Ectodermal cell (in vitro differentiated cells): ENCODE measurements at regions not wholly inside any gene's neighbourhood (a gene's known extent, or its start where the extent isn't known, plus 50 kb on each side); places are given as distances from the start of the nearest gene placed in this dataset.

Experiments
- H3K27ac ChIP-seq: 2 replicates; pipeline ENCODE4 v1.7.0; 2013; ENCODE audit warnings: mild to moderate bottlenecking, low read depth, low read length; ENCODE audit not compliant: insufficient read depth, poor library complexity, severe bottlenecking
- H3K27me3 ChIP-seq: 2 replicates; pipeline ENCODE4 v1.7.0; 2013; ENCODE audit warnings: mild to moderate bottlenecking, low read length; ENCODE audit not compliant: insufficient read depth, control insufficient read depth, poor library complexity, severe bottlenecking
- H3K36me3 ChIP-seq: one replicate; pipeline ENCODE4 v1.7.0; 2013; ENCODE audit warnings: low read length; ENCODE audit not compliant: control insufficient read depth, insufficient read depth
- H3K4me1 ChIP-seq: one replicate; pipeline ENCODE4 v1.7.0; 2013; ENCODE audit warnings: low read length; ENCODE audit not compliant: control insufficient read depth, insufficient read depth
- H3K4me3 ChIP-seq: 2 replicates; pipeline ENCODE4 v1.7.0; 2013; ENCODE audit warnings: low read depth, low read length, control low read depth; ENCODE audit not compliant: insufficient read depth
- H3K9me3 ChIP-seq: 2 replicates; pipeline ENCODE4 v1.7.0; 2013; ENCODE audit warnings: mild to moderate bottlenecking, low read length, moderate library complexity; ENCODE audit not compliant: control insufficient read depth
- WGBS, 2 experiments: methylation state at CpG; one replicate each; pipeline ENCODE4 v1.1.7; 2013; ENCODE audit warnings: missing lambda C conversion rate in 2 of 2; 5-methylcytosine and 5-hydroxymethylcytosine counted together

DNA sequence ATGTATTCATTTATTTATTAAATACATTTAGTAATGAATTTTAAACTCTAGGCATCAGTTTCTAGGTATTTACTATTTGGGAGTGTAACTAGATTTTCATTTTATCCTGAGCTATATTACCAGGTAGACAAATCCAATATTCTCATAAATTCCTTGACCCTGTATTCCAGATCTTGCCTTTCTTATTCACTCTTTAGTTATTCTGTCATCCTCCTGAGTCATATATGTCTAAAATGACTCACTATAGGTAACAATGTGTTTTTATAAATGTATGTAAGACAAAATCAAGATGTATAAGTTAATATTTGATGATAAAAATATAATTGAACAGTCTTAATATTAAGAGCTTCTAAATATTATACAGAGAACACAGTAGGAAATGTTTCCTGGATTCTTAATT, 642.1 kb upstream of the NRSN1 start:
- H3K9me3 ChIP-seq: no peaks in the 10 kb centered on the region
- no peaks in the 10 kb centered on the region for H3K4me1 ChIP-seq
- H3K4me3 ChIP-seq: no peak overlapping the region
- H3K27me3 ChIP-seq: no peaks in the 10 kb centered on the region
- no peak overlapping the region for H3K27ac ChIP-seq
- no peaks in the 10 kb centered on the region for H3K36me3 ChIP-seq

DNA sequence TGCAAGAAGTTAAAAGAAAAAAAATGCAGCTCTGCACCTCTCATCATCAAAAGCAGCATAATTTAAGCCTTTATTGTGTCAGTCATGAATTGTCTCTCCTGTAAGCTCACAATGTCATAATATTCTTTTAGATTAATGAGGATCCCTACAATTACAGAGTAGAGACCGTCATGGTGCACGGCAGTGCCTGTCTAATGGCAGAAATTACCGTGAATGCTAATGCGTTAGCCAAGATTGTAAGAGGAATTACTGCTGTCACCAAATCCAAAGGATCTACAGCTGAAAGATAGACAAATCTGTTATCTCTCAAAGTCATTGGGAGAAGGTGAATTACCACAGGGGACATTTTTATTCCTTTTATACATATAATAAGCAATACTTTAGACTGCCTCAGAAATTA, 631.6 kb upstream of the NRSN1 start:
- no peak overlapping the region for H3K4me3 ChIP-seq
- no peaks in the 10 kb centered on the region for H3K9me3 ChIP-seq
- no peaks in the 10 kb centered on the region for H3K36me3 ChIP-seq
- WGBS, 2 experiments: 93 to 98% methylated on average over 4 of the region's 4 CpGs
- H3K27me3 ChIP-seq: no peaks in the 10 kb centered on the region
- H3K4me1 ChIP-seq: no peaks in the 10 kb centered on the region
- no peak overlapping the region for H3K27ac ChIP-seq

DNA sequence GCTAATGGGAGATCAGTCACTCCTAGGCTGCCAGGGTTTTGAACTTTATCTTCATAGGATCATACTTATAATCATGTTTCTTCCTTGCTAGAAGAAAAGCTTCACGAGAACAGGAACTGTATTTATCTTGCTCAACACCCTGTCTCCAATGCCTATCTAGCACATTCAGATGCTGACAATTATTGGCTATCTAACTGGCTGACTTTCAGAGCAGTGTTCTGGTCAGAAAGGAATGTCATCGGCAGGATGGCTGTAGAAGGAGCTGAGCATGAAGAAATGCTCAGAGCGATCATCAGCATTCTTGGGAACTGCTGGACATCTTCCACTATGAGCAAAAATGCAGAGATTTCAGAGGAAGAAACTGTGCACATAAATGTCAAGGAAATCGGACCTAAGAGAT, 628.0 kb upstream of the NRSN1 start:
- no peaks in the 10 kb centered on the region for H3K4me1 ChIP-seq
- 93 to 96% methylated on average over 4 of the region's 4 CpGs for WGBS, 2 experiments
- H3K27me3 ChIP-seq: no peaks in the 10 kb centered on the region

DNA sequence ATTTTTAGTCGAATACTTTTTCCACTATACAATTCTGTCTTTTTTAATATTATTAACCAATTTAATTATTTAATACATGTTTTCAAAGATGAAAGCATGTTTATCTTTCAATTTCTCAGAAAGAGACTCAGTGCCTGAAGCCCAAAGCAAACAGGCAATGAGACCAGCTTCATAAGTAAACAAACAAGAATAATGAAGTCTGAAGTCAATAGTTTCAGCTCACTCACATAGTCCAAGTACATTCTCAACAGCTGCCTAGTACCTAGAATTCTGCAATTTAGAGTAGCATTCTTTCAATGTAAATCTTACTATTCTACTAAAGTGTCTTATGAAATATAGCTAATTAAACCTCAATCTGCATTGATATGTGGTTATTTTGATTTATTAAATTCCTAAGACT, 626.5 kb upstream of the NRSN1 start:
- WGBS, 2 experiments: 100% methylated on average over 1 of the region's 1 CpG; no CpG with 5 or more reads in 1 of the 2 experiments
- H3K27me3 ChIP-seq: no peaks in the 10 kb centered on the region

More for the DNA sequence above, 628.0 kb upstream of the NRSN1 start:
- no peaks in the 10 kb centered on the region for H3K9me3 ChIP-seq
- no peak overlapping the region for H3K4me3 ChIP-seq
- H3K36me3 ChIP-seq: no peaks in the 10 kb centered on the region
- no peak overlapping the region for H3K27ac ChIP-seq

DNA sequence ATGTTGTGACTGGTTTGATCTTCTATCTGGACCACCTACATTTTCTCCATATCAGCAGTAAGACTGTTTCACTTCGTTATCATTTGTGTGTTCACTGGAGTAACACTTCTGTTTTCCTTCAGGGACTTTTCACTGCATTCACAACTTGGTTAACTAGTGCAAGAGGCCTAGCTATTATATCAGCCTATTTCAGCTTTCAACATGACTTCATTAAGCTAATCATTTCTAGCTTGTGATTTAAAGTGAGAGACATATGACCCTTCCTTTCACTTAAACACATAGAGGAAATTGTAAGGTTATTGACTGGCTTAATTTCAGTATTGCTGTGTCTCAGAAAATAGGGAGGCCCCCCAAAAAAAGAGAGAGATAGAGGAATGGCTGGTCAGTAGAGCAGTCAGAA, 622.8 kb upstream of the NRSN1 start:
- no peaks in the 10 kb centered on the region for H3K36me3 ChIP-seq
- no peaks in the 10 kb centered on the region for H3K9me3 ChIP-seq
- no peak overlapping the region for H3K27ac ChIP-seq
- WGBS, 2 experiments: 83 to 90% methylated on average over 1 of the region's 1 CpG
- H3K27me3 ChIP-seq: no peaks in the 10 kb centered on the region
- no peaks in the 10 kb centered on the region for H3K4me1 ChIP-seq
- no peak overlapping the region for H3K4me3 ChIP-seq

More for the DNA sequence above, 626.5 kb upstream of the NRSN1 start:
- no peak overlapping the region for H3K27ac ChIP-seq
- no peaks in the 10 kb centered on the region for H3K4me1 ChIP-seq
- H3K36me3 ChIP-seq: no peaks in the 10 kb centered on the region
- no peaks in the 10 kb centered on the region for H3K9me3 ChIP-seq
- no peak overlapping the region for H3K4me3 ChIP-seq

DNA sequence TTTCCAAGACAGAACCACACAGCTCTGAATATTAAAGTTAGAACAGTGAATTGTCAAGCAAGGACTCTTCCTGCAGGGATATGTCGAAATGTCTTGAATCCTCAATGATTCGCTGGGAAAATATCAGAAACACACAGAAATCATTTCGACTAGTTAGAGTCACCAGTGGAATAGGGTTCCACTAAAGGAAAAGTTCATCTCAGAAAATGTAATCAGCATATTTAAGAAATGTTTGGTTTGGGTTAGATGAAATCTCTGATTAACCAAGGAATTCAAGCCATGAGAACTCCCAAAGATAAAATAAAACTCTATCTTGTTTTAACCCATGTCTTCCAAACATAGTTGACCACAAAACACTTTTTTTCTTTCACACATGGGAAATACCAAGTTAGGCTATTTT, 621.0 kb upstream of the NRSN1 start:
- no peak overlapping the region for H3K4me3 ChIP-seq
- H3K27ac ChIP-seq: no peak overlapping the region
- no peaks in the 10 kb centered on the region for H3K36me3 ChIP-seq
- no peaks in the 10 kb centered on the region for H3K27me3 ChIP-seq
- 91 to 94% methylated on average over 3 of the region's 3 CpGs for WGBS, 2 experiments
- no peaks in the 10 kb centered on the region for H3K4me1 ChIP-seq
- no peaks in the 10 kb centered on the region for H3K9me3 ChIP-seq

DNA sequence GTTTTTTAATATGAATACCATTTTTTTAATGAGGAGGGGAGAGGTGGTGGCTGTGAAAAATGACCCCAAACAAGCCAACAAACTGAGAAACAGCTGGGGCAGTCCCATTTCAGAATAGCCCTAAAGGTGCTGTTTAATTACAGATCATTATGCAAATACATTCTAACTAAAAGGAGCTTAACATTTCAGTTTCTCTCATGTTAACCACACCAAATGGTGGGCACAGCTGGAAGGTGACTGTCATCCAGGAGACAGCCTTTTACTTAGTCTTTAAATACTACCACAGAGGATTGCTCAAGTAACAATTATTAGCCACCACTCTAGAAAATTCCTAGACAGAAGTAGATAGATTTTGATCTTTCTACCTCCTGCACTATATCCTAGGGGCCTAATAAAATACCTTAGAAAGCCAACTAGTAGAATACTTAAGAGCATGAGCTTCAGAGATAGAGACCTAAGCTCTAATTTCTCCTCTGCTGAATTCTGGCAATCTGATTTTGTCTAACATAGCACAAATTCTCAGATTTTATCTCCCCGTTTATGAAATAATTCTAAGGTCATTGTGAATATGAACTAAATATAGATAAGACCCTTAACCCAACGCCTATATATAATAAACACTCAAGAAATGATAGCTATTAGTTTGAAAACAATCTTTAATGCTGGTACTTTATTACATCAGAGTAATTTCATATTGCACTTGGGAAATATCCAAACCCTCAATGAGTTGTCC, 615.1 kb upstream of the NRSN1 start:
- Histone ChIP-seq H3K27me3 (no peaks in the 10 kb centered on the region), H3K4me3 (no peak overlapping the region), H3K36me3 (no peaks in the 10 kb centered on the region), H3K9me3 (no peaks in the 10 kb centered on the region), H3K4me1 (no peaks in the 10 kb centered on the region), H3K27ac (no peak overlapping the region)
- WGBS, 2 experiments: no CpG with 5 or more reads among the region's 2 CpGs

DNA sequence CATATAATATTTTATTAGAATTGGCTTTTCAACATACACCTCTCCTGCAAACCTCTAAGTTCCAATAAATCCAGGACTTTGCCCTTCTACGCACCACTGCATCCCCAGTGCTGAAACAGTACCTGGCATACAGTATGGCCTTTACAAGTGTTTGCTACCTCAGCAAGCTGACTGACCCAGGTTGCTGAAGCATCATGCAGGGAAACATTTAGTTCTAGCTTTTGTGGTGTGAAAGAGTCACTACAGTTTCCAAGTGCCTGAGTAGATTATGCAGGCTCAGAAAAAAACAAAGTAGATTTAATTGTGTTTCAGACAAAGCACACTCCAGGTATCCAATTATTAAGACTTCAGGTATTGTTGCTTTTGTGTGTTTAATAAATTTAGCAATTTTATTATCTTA, 614.2 kb upstream of the NRSN1 start:
- no peaks in the 10 kb centered on the region for H3K4me1 ChIP-seq
- H3K4me3 ChIP-seq: no peak overlapping the region
- WGBS, 2 experiments: 85 to 96% methylated on average over 1 of the region's 1 CpG
- H3K36me3 ChIP-seq: no peaks in the 10 kb centered on the region
- H3K27me3 ChIP-seq: no peaks in the 10 kb centered on the region
- H3K9me3 ChIP-seq: no peaks in the 10 kb centered on the region
- no peak overlapping the region for H3K27ac ChIP-seq

DNA sequence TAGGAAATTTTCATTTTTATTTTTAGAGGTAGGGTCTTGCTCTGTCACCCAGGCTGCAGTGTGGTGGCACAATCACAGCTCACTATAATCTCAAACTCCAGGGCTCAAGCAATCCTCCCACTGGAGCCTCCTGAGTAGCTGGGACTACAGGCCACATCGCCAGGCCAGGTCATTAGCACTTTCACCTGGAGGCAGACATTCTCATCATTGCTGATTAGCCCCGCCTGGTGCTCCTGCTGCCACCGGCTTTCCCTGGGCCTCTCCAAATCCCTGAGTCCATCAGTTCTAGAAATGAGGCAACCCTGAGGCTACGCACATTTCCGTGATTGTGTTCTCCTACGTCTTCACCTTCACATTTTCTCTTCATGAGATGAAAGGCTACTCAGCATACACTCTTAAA, 607.7 kb upstream of the NRSN1 start:
- Histone ChIP-seq H3K4me3 (no peak overlapping the region), H3K27me3 (no peaks in the 10 kb centered on the region), H3K36me3 (no peaks in the 10 kb centered on the region), H3K27ac (no peak overlapping the region), H3K9me3 (no peaks in the 10 kb centered on the region), H3K4me1 (no peaks in the 10 kb centered on the region)
- WGBS, 2 experiments: 87 to 92% methylated on average over 5 to 6 of the region's 6 CpGs

DNA sequence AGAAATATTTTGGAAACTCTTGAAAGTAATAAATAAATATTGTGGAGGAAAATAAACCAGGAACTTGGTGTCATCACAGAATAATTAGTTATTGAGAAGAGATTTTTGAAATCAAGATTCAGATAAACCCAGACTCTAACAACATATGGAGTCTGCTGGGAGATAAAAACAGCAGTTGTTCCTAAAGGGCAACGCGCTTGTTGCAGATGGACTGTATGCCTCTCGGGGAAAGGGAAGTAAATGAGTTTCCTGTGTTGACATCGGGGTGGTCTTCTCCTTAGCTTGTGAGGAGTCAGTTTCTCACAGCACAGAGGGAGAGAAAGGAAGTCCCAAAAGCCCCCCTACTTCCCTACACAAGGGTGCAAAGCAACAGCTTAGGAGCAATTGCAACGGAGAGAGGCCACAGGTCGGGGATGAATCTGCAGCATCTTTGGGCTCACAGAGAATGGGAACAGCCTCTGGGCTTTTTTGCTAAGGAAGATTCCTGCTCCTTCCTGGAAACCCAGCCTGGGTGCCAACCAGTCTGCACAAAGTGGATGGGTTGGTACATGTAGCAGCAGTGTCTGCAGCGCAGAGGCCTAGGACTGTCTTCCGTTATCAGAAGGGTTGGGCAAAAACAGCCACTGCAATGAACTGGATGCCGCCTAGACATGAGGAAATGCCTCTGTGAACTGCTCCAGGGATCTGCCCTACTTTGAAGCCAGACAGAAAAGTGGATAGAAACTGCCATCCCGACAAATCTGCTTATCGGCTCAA, 603.0 kb upstream of the NRSN1 start:
- H3K27ac ChIP-seq: no peak overlapping the region
- no peaks in the 10 kb centered on the region for H3K27me3 ChIP-seq
- no peaks in the 10 kb centered on the region for H3K36me3 ChIP-seq
- WGBS, 2 experiments: 93 to 94% methylated on average over 11 of the region's 11 CpGs
- no peaks in the 10 kb centered on the region for H3K4me1 ChIP-seq
- no peaks in the 10 kb centered on the region for H3K9me3 ChIP-seq
- no peak overlapping the region for H3K4me3 ChIP-seq
